ENCODE measurements at regions not wholly inside any gene's neighbourhood (a gene's known extent, or its start where the extent isn't known, plus 50 kb on each side); places are given as distances from the start of the nearest gene placed in this dataset.

GRCh38 chr7:1383398-1384112, 75.7 kb downstream of the MICALL2 start:
- no peak for TF ChIP-seq ZFX (IDR thresholded peaks at IDR 0.05; ENCODE audit: borderline replicate concordance)
- no peak for TF ChIP-seq CTCF (IDR thresholded peaks at IDR 0.05)
- no peak overlapping the region for H3K27ac ChIP-seq

- H3K27ac ChIP-seq: no peak overlapping the region
- TF ChIP-seq CTCF (IDR thresholded peaks at IDR 0.05): no peak
- no peak for TF ChIP-seq ZFX (IDR thresholded peaks at IDR 0.05; ENCODE audit: borderline replicate concordance)
These were observed 75.2 kb downstream of the MICALL2 start for GRCh38 chr7:1384113-1384415.
